Activated CD8-positive, alpha-beta T cell treated with anti-CD3 and anti-CD28 coated beads for 36 hours (primary cell): ENCODE measurements at regions not wholly inside any gene's neighbourhood (a gene's known extent, or its start where the extent isn't known, plus 50 kb on each side); places are given as distances from the start of the nearest gene placed in this dataset.

ENCODE experiments used
- ATAC-seq: fragments of 200-7000 bp; cut with Tn5 transposase; one replicate; pipeline ENCODE4 v1.10.0; 2021; ENCODE audit warnings: mild to moderate bottlenecking, moderate library complexity
- CTCF ChIA-PET: fragments of 350-600 bp; sonication (Branson Sonifier 250); formaldehyde crosslinking; loops from one replicate; lab custom pipeline; 2021; ENCODE audit warnings: antibody characterized with exemption; lab: Charles Lee
- POLR2A ChIA-PET: fragments of 350-600 bp; sonication (Branson Sonifier 250); formaldehyde crosslinking; loops from one replicate; lab custom pipeline; 2021; ENCODE audit warnings: antibody characterized with exemption; lab: Charles Lee
- DNase-seq: peaks from one replicate; pipeline ENCODE4 v3.0.0-alpha.2; 2020
- H3K27ac Mint-ChIP-seq: one replicate; pipeline ENCODE4 v1.8.0; 2021; ENCODE audit warnings: mild to moderate bottlenecking, mixed read lengths
- H3K27me3 Mint-ChIP-seq: one replicate; pipeline ENCODE4 v1.8.0; 2021; ENCODE audit warnings: mixed read lengths
- H3K36me3 Mint-ChIP-seq: one replicate; pipeline ENCODE4 v1.8.0; 2021; ENCODE audit warnings: low read depth, mixed read lengths
- H3K4me1 Mint-ChIP-seq: one replicate; pipeline ENCODE4 v1.8.0; 2021; ENCODE audit warnings: low read depth, mixed read lengths
- H3K4me3 Mint-ChIP-seq: one replicate; pipeline ENCODE4 v1.8.0; 2021; ENCODE audit warnings: mild to moderate bottlenecking, moderate library complexity, mixed read lengths
- H3K9me3 Mint-ChIP-seq: one replicate; pipeline ENCODE4 v1.8.0; 2021; ENCODE audit warnings: mixed read lengths
- intact Hi-C: fragments of 100-400 bp; cut with micrococcal nuclease; formaldehyde crosslinking; loops from one replicate; pipeline ENCODE4 v1.10.0; 2022
- TF ChIP-seq, protein P1 (sequence below): fragments of 200-600 bp; IDR thresholded peaks from one replicate; pipeline ENCODE4 v1.8.0; 2022; ENCODE audit warnings: antibody characterized with exemption, mild to moderate bottlenecking

DNA sequence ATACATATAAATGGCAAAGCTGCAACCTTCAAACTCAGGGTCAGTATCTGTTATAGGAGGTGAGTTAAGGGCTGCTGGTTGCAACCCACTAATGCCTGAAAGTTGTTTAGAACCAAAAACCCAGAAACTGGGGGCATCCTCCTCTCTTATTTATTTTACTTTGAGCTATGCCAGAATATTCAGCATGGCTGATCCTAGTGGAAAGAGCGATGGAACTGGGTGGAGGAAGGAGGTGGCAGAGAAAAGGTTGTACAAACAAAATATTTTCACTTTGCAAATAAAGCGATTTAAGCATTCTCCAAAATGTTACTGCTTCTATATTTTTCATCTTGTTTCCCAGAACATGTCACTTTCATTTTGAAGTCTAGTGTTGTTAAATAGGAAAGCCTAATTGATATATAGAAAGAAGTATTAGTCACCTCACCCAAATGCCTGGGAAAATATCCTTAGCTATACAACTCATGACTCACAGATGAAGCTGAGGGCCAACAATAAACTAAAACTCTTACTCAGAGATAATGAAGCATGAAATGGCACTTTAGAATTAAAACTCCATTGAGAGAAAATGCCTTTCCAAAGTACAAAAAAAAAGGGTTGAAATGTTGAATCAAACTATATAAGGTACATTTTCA lies 251.4 kb upstream of the UBE2E3 start:
- H3K27ac Mint-ChIP-seq = no peak overlapping the region
- CTCF ChIA-PET = no interaction called here
- H3K27me3 Mint-ChIP-seq = no peaks in the 10 kb centered on the region
- H3K4me3 Mint-ChIP-seq = no peak overlapping the region
- no peak for DNase-seq
- H3K4me1 Mint-ChIP-seq = no peaks in the 10 kb centered on the region
- POLR2A ChIA-PET = no interaction called here
- no peaks in the 10 kb centered on the region for H3K9me3 Mint-ChIP-seq
- TF ChIP-seq, protein P1, sequence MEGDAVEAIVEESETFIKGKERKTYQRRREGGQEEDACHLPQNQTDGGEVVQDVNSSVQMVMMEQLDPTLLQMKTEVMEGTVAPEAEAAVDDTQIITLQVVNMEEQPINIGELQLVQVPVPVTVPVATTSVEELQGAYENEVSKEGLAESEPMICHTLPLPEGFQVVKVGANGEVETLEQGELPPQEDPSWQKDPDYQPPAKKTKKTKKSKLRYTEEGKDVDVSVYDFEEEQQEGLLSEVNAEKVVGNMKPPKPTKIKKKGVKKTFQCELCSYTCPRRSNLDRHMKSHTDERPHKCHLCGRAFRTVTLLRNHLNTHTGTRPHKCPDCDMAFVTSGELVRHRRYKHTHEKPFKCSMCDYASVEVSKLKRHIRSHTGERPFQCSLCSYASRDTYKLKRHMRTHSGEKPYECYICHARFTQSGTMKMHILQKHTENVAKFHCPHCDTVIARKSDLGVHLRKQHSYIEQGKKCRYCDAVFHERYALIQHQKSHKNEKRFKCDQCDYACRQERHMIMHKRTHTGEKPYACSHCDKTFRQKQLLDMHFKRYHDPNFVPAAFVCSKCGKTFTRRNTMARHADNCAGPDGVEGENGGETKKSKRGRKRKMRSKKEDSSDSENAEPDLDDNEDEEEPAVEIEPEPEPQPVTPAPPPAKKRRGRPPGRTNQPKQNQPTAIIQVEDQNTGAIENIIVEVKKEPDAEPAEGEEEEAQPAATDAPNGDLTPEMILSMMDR = no peak
- intact Hi-C loops = no loop called here
- no peak for ATAC-seq
- H3K36me3 Mint-ChIP-seq = no peaks in the 10 kb centered on the region

- ATAC-seq = no peak
- DNase-seq = no peak
- TF ChIP-seq, protein P1 = no peak
- Mint-ChIP-seq H3K36me3 (no peaks in the 10 kb centered on the region), H3K27me3 (peaks cover 2% of the 10 kb centered on the region), H3K4me3 (no peak overlapping the region), H3K4me1 (no peaks in the 10 kb centered on the region), H3K27ac (no peak overlapping the region), H3K9me3 (no peaks in the 10 kb centered on the region)
- intact Hi-C loops = no loop called here
- POLR2A ChIA-PET = no interaction called here
- CTCF ChIA-PET = no interaction called here
Observed at GRCh38 chr2:180723712-180724111, 256.7 kb upstream of the UBE2E3 start.

GRCh38 chr2:180722551-180723239 lies 257.7 kb upstream of the UBE2E3 start:
- DNase-seq = no peak
- no peaks in the 10 kb centered on the region for H3K4me1 Mint-ChIP-seq
- no peak for ATAC-seq
- intact Hi-C loops = no loop called here
- no peaks in the 10 kb centered on the region for H3K36me3 Mint-ChIP-seq
- TF ChIP-seq, protein P1 = no peak
- POLR2A ChIA-PET = interaction anchor here (0.8 kb wide), 1 partner anchor 8 kb away, joined by 3 read pairs; no protein-coding TSS in a partner anchor
- no peaks in the 10 kb centered on the region for H3K9me3 Mint-ChIP-seq
- CTCF ChIA-PET = interaction anchor here (1.2 kb wide), 1 partner anchor 13 kb away, joined by 3 read pairs; no protein-coding TSS in a partner anchor
- H3K27ac Mint-ChIP-seq = no peak overlapping the region
- H3K4me3 Mint-ChIP-seq = no peak overlapping the region
- peaks cover 2% of the 10 kb centered on the region for H3K27me3 Mint-ChIP-seq

- no peak overlapping the region for H3K4me3 Mint-ChIP-seq
- no peak for DNase-seq
- TF ChIP-seq, protein P1 = no peak
- no peaks in the 10 kb centered on the region for H3K36me3 Mint-ChIP-seq
- intact Hi-C loops = no loop called here
- H3K4me1 Mint-ChIP-seq = no peaks in the 10 kb centered on the region
- ChIA-PET POLR2A (no interaction called here), CTCF (no interaction called here)
- no peaks in the 10 kb centered on the region for H3K9me3 Mint-ChIP-seq
- H3K27ac Mint-ChIP-seq = no peak overlapping the region
- H3K27me3 Mint-ChIP-seq = peaks cover 2% of the 10 kb centered on the region
- ATAC-seq = no peak
Observed at GRCh38 chr2:180720829-180721228, 259.6 kb upstream of the UBE2E3 start.

DNA sequence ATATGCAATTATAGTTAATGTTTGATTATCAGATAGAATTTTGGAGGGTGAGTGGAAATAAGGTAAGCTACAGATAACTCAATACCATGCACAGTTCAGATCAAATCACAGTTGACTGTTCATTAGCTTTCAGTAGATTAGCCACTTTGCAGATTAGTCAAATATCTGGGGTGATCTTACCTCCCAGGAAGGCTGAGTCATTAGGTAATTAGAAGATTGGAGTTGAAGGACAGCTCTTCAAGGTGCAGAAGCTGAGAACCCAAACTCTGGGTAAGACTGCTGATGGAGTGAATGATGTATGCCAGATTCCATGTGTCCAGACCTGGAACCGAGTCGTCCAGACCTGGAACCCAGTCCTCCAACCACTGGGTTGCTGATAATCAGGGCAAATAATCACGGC lies 262.8 kb upstream of the UBE2E3 start:
- CTCF ChIA-PET = no interaction called here
- POLR2A ChIA-PET = no interaction called here
- intact Hi-C loops = no loop called here
- DNase-seq (no peak), ATAC-seq (no peak)
- no peak overlapping the region for H3K4me3 Mint-ChIP-seq
- H3K27me3 Mint-ChIP-seq = peaks cover 4% of the 10 kb centered on the region
- no peak overlapping the region for H3K27ac Mint-ChIP-seq
- no peaks in the 10 kb centered on the region for H3K36me3 Mint-ChIP-seq
- H3K9me3 Mint-ChIP-seq = no peaks in the 10 kb centered on the region
- H3K4me1 Mint-ChIP-seq = no peaks in the 10 kb centered on the region
- TF ChIP-seq, protein P1 = no peak
